ENCODE measurements at regions not wholly inside any gene's neighbourhood (a gene's known extent, or its start where the extent isn't known, plus 50 kb on each side); places are given as distances from the start of the nearest gene placed in this dataset.

- TF ChIP-seq CTCF (IDR thresholded peaks at IDR 0.05) (no peak), POLR2A (IDR thresholded peaks at IDR 0.05) (no peak)
Observed at GRCh38 chr3:144556392-144556791, 584.8 kb downstream of the DIPK2A start.
